Dedifferentiated amniotic fluid mesenchymal stem cell (primary cell): ENCODE measurements at regions not wholly inside any gene's neighbourhood (a gene's known extent, or its start where the extent isn't known, plus 50 kb on each side); places are given as distances from the start of the nearest gene placed in this dataset.
"Not testable (repeated sequence)": the region's sequence is repeated elsewhere in the genome, so short reads cannot be mapped to it uniquely, and the experiment has no call there.

Experiments used
- DNase-seq: peaks from one replicate; pipeline ENCODE4 v3.0.0-alpha.2; 2016; ENCODE audit errors: extremely low spot score

GRCh38 chr11:109677231-109677630 lies 255.2 kb downstream of the C11orf87 start:
- DNase-seq, result no peak

- DNase-seq, result no peak
Measured at GRCh38 chr11:109677876-109678275, 255.9 kb downstream of the C11orf87 start.

- DNase-seq, result no peak
Measured at GRCh38 chr11:109680127-109680526, 258.1 kb downstream of the C11orf87 start.

GRCh38 chr11:109682788-109683187 lies 260.8 kb downstream of the C11orf87 start:
- not testable (repeated sequence) for DNase-seq

DNA sequence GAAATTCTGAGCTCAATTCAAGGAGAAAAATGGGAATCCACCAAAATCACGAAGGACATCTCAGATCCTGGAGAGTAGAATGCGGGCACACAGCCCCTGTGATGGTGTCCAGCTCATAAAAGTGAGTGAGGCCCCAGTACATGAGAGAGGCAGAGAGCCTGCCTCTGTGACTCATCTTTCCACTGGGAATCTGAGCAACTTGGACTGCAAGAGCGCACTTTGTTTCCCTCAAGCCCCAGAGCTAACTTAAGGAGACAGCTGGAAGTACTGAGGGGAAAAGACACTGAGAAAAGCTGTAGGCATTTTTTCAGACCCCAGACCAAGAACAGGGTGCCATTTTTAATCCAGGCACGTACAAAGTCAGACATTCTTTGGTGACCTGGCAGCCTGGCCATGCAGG lies 273.7 kb downstream of the C11orf87 start:
- no peak for DNase-seq

DNA sequence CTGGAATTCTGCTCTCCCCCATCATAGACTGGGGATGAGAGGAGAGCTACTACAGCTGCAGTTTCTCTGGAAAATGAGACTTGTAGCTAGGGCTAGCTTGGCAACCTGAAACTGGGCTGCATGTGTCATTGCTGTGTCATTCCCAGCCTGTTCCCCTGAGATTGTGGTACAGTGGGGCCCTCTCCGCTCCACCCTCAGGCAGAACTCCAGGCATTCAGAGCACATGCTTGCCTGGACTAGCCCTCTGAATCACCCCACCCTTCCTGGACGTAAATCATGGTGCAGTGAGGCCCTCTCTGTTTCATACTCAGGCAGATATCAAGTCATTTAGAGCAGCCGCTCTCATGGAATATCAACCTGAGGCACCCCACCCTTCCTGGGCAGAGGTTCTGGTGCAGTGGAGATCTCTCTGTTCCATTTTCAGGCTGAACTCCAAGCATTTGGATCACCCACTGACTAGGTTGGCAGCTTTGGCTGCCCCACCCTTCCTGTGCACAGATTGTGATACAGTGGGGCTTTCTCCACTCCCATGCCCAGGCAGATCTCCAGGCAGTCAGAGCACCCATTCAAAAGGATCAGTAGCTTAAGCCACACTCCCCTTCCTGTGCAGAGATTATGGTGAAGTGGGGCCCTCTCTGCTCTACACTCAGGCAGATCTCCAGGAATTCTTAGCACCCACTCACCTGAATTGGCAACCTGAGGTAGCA lies 274.4 kb downstream of the C11orf87 start:
- no peak for DNase-seq

- DNase-seq, result peak; percentile 35
Measured at GRCh38 chr11:109697140-109697843, 275.3 kb downstream of the C11orf87 start.

- no peak for DNase-seq
Measured at GRCh38 chr11:109698237-109698636, 276.2 kb downstream of the C11orf87 start.

GRCh38 chr11:109704432-109704831 lies 282.4 kb downstream of the C11orf87 start:
- no peak for DNase-seq

- DNase-seq, result no peak
Measured at GRCh38 chr11:109706945-109707344, 285.0 kb downstream of the C11orf87 start.

- DNase-seq, result no peak
Measured at GRCh38 chr11:109707411-109707810, 285.4 kb downstream of the C11orf87 start.

DNA sequence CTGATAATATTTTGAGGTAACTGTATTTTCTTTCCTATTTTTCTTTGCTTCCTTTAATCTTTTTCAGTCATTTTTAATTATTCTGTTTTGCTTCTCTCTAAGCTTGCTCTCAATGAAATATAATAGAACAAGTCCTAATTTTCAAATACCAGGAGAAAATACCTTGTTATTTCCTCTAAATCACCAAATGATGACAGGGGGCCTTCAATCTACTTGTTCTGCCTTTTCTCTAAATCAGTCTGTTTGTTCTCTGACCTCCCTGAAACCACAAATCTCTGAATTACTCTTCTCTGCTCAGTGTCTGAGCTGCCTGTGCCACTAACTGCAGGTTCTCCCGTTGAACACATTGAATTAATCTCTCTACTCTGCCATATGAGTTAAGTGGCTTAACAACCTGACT lies 286.2 kb downstream of the C11orf87 start:
- DNase-seq, result no peak

DNA sequence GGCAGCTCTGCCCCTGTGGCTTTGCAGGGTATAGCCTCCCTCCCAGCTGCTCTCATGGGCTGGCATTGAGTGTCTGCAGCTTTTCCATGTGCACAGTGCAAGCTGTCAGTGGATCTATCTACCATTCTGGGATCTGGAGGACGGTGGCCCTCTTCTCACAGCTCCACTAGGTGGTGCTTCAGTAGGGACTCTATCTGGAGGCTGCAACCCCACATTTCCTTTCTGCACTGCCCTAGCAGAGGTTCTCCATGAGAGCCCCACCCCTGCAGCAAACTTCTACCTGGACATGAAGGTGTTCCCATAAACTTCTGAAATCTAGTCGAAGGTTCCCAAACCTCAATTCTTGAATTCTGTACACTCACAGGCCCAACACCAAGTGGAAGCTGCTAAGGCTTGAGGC lies 292.5 kb downstream of the C11orf87 start:
- not testable (repeated sequence) for DNase-seq

- DNase-seq, result not testable (repeated sequence)
Measured at GRCh38 chr11:109715424-109715823, 293.4 kb downstream of the C11orf87 start.

GRCh38 chr11:109726061-109726460 lies 304.1 kb downstream of the C11orf87 start:
- no peak for DNase-seq

DNA sequence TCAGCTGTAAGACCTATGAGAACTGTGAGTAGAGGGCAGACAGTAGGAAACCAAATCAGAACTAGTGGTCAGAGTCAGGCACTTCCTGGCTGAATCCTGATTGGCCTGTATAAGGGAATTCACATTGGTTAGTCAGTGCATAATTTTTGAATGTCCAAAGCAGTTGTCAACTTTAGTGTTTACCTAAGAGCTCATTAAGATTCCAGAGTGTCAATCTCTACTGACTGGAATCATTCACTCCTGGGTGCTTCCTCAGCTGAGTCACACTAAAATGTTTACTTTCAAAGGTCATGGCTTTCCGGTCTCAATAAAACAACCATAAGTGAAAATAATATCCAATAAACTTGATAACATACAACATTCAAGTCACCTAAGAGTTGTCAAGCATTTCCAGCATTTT lies 306.1 kb downstream of the C11orf87 start:
- no peak for DNase-seq

DNA sequence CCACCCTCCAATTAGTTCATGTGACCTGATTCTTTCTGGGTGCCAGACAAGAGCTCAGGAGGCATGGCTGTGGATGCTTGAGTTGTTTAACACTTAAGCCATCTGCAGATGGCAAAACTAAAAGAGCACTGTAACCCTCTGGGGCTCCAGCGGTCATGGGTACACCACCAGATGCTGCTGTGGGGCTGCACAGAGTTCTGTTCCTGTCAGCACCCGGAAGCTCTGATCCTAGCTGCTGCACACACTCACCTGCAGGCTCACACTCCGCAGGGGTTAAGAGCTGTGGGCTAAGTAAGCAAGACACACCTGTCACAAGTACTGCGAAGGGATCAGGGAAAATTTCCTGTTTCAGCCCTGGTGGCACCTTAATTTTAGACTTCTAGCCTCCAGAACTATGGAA lies 307.8 kb downstream of the C11orf87 start:
- no peak for DNase-seq

DNA sequence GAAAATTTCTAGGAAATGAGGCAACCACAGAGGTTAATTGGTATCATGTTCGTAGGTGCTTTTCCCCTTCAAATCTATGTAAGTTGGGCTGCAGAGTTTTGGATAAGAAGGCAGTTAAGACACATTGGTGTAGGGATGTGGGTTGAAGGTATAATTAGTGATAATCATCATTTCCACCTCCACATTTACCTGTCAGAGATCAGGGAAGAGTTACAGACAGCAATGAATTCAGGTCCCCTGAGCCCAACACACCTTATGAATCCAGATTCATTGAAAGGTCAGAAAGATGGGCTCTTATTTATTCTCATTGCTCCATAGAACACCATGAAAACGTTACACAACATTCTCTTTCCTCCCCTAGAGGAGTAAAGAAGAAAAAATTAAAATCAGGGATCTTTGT lies 308.7 kb downstream of the C11orf87 start:
- DNase-seq, result no peak

GRCh38 chr11:109731451-109731850 lies 309.5 kb downstream of the C11orf87 start:
- no peak for DNase-seq

GRCh38 chr11:109733245-109733644 lies 311.3 kb downstream of the C11orf87 start:
- DNase-seq, result no peak

- no peak for DNase-seq
Measured at GRCh38 chr11:109734566-109734965, 312.6 kb downstream of the C11orf87 start.

DNA sequence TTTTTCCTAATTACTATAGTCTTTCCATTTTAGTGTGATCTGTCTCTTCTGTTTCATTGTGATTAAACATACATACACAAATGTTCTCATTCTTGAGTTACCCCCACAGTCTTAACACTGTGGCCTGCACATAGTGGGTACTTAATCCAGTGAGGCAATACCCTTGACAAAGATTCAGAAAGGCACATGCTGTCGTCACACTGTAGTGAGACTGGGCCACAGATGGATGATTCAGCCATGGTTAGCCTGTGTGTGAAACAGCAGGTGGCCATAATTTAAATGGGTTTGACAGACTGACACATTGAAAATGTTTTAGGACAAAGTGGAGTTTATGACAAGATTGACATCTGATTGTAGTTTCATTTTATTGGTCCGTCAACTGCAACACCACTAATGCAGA lies 313.1 kb downstream of the C11orf87 start:
- DNase-seq, result no peak

DNA sequence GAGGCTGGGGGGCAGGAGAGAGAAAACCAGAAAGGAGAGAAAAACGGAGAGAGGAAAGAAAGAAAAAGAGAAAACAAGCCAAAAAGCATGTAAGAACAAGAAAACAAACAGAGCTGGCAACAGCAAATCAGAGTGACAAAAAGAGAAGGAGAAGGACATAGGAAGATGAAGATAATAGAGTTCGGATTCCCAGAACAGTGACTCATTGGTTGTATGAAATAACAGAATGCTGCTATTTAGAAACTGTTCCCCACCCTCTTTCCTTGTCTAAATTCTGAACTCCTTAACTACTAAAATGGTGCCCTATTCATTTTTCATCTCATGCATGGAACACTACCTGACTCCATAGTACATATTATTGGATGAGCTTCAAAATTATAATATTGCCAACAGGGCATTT lies 317.4 kb downstream of the C11orf87 start:
- no peak for DNase-seq
